DOHH2 (cell line): ENCODE measurements at regions not wholly inside any gene's neighbourhood (a gene's known extent, or its start where the extent isn't known, plus 50 kb on each side); places are given as distances from the start of the nearest gene placed in this dataset.

ENCODE experiments used
- H3F3A ChIP-seq: fragments of 200-600 bp; sonication (generic), shearing (Covaris generic); 2 replicates; pipeline ENCODE4 v1.6.0; 2016; ENCODE audit warnings: antibody characterized with exemption, mild to moderate bottlenecking; ENCODE audit not compliant: control insufficient read depth, insufficient read depth
- H3K27ac ChIP-seq: fragments of 200-600 bp; sonication (generic); 2 replicates; pipeline ENCODE4 v1.5.1; 2014; ENCODE audit warnings: low read depth, mild to moderate bottlenecking, low read length, moderate library complexity
- H3K27me3 ChIP-seq: fragments of 200-600 bp; sonication (generic); 2 replicates; pipeline ENCODE4 v1.6.1; 2014; ENCODE audit warnings: mild to moderate bottlenecking, low read length, mixed read lengths; ENCODE audit not compliant: control insufficient read depth
- H3K36me3 ChIP-seq: fragments of 200-600 bp; sonication (generic); 2 replicates; pipeline ENCODE4 v1.6.1; 2014; ENCODE audit warnings: mild to moderate bottlenecking, low read length, moderate library complexity, mixed read lengths; ENCODE audit not compliant: control insufficient read depth
- H3K4me1 ChIP-seq: fragments of 200-600 bp; sonication (generic); 2 replicates; pipeline ENCODE4 v1.6.1; 2014; ENCODE audit warnings: mild to moderate bottlenecking, low read length, mixed read lengths; ENCODE audit not compliant: control insufficient read depth
- H3K4me2 ChIP-seq: fragments of 200-600 bp; sonication (generic); 2 replicates; pipeline ENCODE4 v1.6.0; 2014; ENCODE audit warnings: mild to moderate bottlenecking, low read length, moderate library complexity
- H3K4me3 ChIP-seq: fragments of 200-600 bp; sonication (generic); 2 replicates; pipeline ENCODE4 v1.5.1; 2014; ENCODE audit warnings: mild to moderate bottlenecking, low read length, mixed read lengths
- H3K79me2 ChIP-seq: fragments of 200-600 bp; sonication (generic); 2 replicates; pipeline ENCODE4 v1.6.1; 2014; ENCODE audit warnings: mild to moderate bottlenecking, low read length, mixed read lengths; ENCODE audit not compliant: control insufficient read depth
- H3K9me2 ChIP-seq: fragments of 200-600 bp; sonication (generic); replicated peaks from 2 replicates; pipeline ENCODE4 v1.6.1; 2014; ENCODE audit warnings: mild to moderate bottlenecking, low read length, mixed read lengths; ENCODE audit not compliant: control insufficient read depth
- H3K9me3 ChIP-seq: fragments of 200-600 bp; sonication (generic); 2 replicates; pipeline ENCODE4 v1.6.1; 2014; ENCODE audit warnings: antibody characterized with exemption, low read length, mixed read lengths; ENCODE audit not compliant: control insufficient read depth, insufficient read depth
- H4K20me1 ChIP-seq: fragments of 200-600 bp; sonication (generic); 2 replicates; pipeline ENCODE4 v1.6.0; 2014; ENCODE audit warnings: low read depth, mild to moderate bottlenecking, antibody characterized with exemption, low read length, moderate library complexity; ENCODE audit not compliant: control insufficient read depth, insufficient read depth
- EZH2phosphoT487 ChIP-seq: fragments of 200-600 bp; sonication (generic); IDR thresholded peaks from 2 replicates; pipeline ENCODE4 v1.6.1; 2017; ENCODE audit warnings: borderline replicate concordance, mild to moderate bottlenecking, antibody characterized with exemption, low read length, moderate library complexity, mixed read lengths
- TF ChIP-seq, protein P1 (sequence below): fragments of 200-600 bp; sonication (generic); IDR thresholded peaks from one replicate; pipeline ENCODE4 v1.5.1; 2014; ENCODE audit warnings: antibody characterized with exemption, mild to moderate bottlenecking, low read depth, low read length; ENCODE audit not compliant: poor library complexity, severe bottlenecking

DNA sequence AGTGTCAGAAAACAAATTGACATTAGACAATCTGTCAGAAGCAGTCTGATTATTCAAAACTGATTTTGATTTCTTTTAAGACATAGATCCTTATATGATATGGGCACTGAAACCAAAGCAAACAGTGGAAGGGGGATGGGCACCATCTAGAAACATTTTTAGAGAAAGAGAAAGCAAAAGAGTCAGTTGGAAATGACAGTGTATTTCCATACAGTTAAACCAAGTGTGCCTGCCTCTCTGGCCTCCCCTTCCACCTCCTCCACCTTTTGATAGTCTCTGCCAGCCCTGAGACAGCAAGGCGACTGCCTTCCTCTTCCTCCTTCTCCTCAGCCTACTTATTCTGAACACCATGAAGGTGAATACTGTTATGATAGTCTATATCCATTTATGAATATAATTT is 949.7 kb downstream of the AMY1C start:
- H3K9me2 ChIP-seq: no peaks in the 10 kb centered on the region
- H3F3A ChIP-seq: no peaks in the 10 kb centered on the region
- no peaks in the 10 kb centered on the region for H3K4me1 ChIP-seq
- H3K27ac ChIP-seq: no peak overlapping the region
- no peak overlapping the region for H3K4me3 ChIP-seq
- TF ChIP-seq, protein P1, sequence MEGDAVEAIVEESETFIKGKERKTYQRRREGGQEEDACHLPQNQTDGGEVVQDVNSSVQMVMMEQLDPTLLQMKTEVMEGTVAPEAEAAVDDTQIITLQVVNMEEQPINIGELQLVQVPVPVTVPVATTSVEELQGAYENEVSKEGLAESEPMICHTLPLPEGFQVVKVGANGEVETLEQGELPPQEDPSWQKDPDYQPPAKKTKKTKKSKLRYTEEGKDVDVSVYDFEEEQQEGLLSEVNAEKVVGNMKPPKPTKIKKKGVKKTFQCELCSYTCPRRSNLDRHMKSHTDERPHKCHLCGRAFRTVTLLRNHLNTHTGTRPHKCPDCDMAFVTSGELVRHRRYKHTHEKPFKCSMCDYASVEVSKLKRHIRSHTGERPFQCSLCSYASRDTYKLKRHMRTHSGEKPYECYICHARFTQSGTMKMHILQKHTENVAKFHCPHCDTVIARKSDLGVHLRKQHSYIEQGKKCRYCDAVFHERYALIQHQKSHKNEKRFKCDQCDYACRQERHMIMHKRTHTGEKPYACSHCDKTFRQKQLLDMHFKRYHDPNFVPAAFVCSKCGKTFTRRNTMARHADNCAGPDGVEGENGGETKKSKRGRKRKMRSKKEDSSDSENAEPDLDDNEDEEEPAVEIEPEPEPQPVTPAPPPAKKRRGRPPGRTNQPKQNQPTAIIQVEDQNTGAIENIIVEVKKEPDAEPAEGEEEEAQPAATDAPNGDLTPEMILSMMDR: no peak
- no peak for TF ChIP-seq EZH2phosphoT487
- no peaks in the 10 kb centered on the region for H3K9me3 ChIP-seq
- no peaks in the 10 kb centered on the region for H3K27me3 ChIP-seq
- H3K36me3 ChIP-seq: no peaks in the 10 kb centered on the region
- H3K79me2 ChIP-seq: no peaks in the 10 kb centered on the region
- H4K20me1 ChIP-seq: no peaks in the 10 kb centered on the region
- no peak overlapping the region for H3K4me2 ChIP-seq

DNA sequence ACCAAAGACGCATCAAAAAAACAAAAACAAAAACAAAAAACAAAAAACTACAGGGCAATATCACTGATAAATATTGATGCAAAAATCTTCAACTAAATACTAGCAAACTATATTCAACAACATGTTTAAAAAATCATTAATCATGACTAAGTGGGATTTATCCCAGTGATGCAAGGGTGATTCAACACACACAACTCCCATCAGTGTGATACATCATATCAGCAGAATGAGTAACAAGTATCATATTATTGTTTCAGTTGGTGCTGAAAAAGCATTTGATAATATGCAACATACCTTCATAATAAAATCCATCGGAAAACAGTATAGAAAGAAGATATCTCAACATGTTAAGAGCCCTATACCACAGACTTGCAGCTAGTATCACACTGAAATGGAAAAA is 953.0 kb downstream of the AMY1C start:
- no peak overlapping the region for H3K27ac ChIP-seq
- H3K4me2 ChIP-seq: no peak overlapping the region
- no peaks in the 10 kb centered on the region for H3K9me3 ChIP-seq
- no peak overlapping the region for H3K4me3 ChIP-seq
- H4K20me1 ChIP-seq: no peaks in the 10 kb centered on the region
- no peaks in the 10 kb centered on the region for H3K79me2 ChIP-seq
- no peaks in the 10 kb centered on the region for H3K27me3 ChIP-seq
- H3K36me3 ChIP-seq: no peaks in the 10 kb centered on the region
- no peaks in the 10 kb centered on the region for H3K9me2 ChIP-seq
- H3F3A ChIP-seq: no peaks in the 10 kb centered on the region
- no peak for TF ChIP-seq EZH2phosphoT487
- TF ChIP-seq, protein P1: no peak
- no peaks in the 10 kb centered on the region for H3K4me1 ChIP-seq

DNA sequence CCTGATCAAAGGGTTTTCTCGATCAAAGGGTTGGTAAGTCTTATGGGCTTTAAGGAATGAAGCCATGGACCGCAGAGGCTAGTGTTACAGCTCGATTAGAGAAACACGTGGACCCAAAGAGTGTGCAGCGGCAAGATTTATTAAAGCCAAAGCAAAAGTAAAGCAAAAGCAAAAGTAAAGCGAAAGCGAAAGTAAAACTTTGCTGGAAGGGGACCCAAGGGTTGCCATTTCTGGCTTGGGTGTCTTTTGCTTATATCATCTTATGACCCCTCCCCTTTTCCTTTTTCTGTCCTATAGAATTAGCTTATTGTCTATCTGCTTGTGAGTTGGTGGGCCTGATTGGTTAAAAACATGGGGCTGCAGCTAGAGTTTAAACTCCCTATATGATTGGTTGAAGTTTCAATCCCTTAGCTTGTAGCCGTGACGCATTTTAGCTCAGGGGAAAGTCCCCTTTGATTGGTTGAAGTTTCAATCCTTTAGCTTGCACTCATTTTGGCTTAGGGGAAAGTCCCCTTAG is 957.0 kb downstream of the AMY1C start:
- no peaks in the 10 kb centered on the region for H3K36me3 ChIP-seq
- H3K4me2 ChIP-seq: no peak overlapping the region
- H3K27ac ChIP-seq: no peak overlapping the region
- no peaks in the 10 kb centered on the region for H3K9me2 ChIP-seq
- TF ChIP-seq, protein P1: no peak
- no peak for TF ChIP-seq EZH2phosphoT487
- no peaks in the 10 kb centered on the region for H4K20me1 ChIP-seq
- H3K4me1 ChIP-seq: no peaks in the 10 kb centered on the region
- H3K79me2 ChIP-seq: no peaks in the 10 kb centered on the region
- H3F3A ChIP-seq: no peaks in the 10 kb centered on the region
- no peaks in the 10 kb centered on the region for H3K9me3 ChIP-seq
- H3K4me3 ChIP-seq: no peak overlapping the region
- H3K27me3 ChIP-seq: no peaks in the 10 kb centered on the region
